GM12878 (cell line): ENCODE measurements at regions not wholly inside any gene's neighbourhood (a gene's known extent, or its start where the extent isn't known, plus 50 kb on each side); places are given as distances from the start of the nearest gene placed in this dataset.

Experiments used
- ATAC-seq: fragments of 200-7000 bp; cut with Tn5 transposase; 3 replicates; pipeline ENCODE4 v1.9.1; 2020; ENCODE audit warnings: mild to moderate bottlenecking, moderate library complexity
- BruUV-seq: library from RNA; stranded (reverse); fragments of 400-500 nt; replicated peaks from 2 replicates; lab custom pipeline; 2021; lab: Mats Ljungman, UMichigan
- CTCF ChIA-PET: fragments of 300-600 bp; sonication (Branson Sonifier 250); formaldehyde crosslinking; extraction: SDS; loops from one replicate; lab custom pipeline; 2021; ENCODE audit warnings: inconsistent platforms; lab: Yijun Ruan, JAX
- POLR2A ChIA-PET: fragments of 350-600 bp; formaldehyde crosslinking; extraction: SDS; loops from one replicate; lab custom pipeline; 2021; ENCODE audit warnings: inconsistent platforms; lab: Charles Lee
- RAD21 ChIA-PET: fragments of 300-600 bp; sonication (Branson Sonifier 250); formaldehyde crosslinking; loops from one replicate; lab custom pipeline; 2023; ENCODE audit warnings: antibody characterized with exemption; ENCODE audit not compliant: unreplicated experiment; lab: Charles Lee
- SMC1A ChIA-PET: fragments of 300-600 bp; sonication (Branson Sonifier 250); formaldehyde crosslinking; loops from one replicate; lab custom pipeline; 2023; ENCODE audit not compliant: unreplicated experiment, uncharacterized antibody; lab: Charles Lee
- DNase-seq: peaks from one replicate; pipeline ENCODE4 v3.0.0-alpha.2; 2011; ENCODE audit warnings: low read depth, low spot score
- FAIRE-seq: peaks from 3 replicates; lab custom pipeline; 2011; peaks lifted over from hg19 to GRCh38; lab: Jason Lieb, UNC
- H2AFZ ChIP-seq: 2 replicates; pipeline ENCODE4 v1.6.0; 2011; ENCODE audit warnings: low read depth, low read length, control low read depth; ENCODE audit not compliant: control insufficient read depth
- H3K27ac ChIP-seq: 2 replicates; pipeline ENCODE4 v1.5.1; 2011; ENCODE audit warnings: control low read depth; ENCODE audit not compliant: control insufficient read depth, insufficient read depth
- H3K27me3 ChIP-seq, 2 experiments: replicated peaks in 1 of 2; 2 replicates each; pipeline versions ENCODE4 v1.6.0 to v1.6.1; 2011; ENCODE audit warnings: low read length in 1 of 2; ENCODE audit not compliant: control insufficient read depth in 2 of 2, insufficient read depth in 2 of 2
- H3K36me3 ChIP-seq, 2 experiments: 2 replicates each; pipeline ENCODE4 v1.5.1; 2011; ENCODE audit warnings: low read length in 1 of 2; ENCODE audit not compliant: control insufficient read depth in 2 of 2, insufficient read depth in 2 of 2
- H3K4me1 ChIP-seq: 2 replicates; pipeline ENCODE4 v1.6.1; 2011; ENCODE audit warnings: mild to moderate bottlenecking, low read length, moderate library complexity, mixed read lengths; ENCODE audit not compliant: control insufficient read depth, insufficient read depth
- H3K4me2 ChIP-seq: 2 replicates; pipeline ENCODE4 v1.6.0; 2011; ENCODE audit warnings: control low read depth; ENCODE audit not compliant: control insufficient read depth, insufficient read depth
- H3K4me3 ChIP-seq: fragments of 200-600 bp; sonication (generic); 2 replicates; pipeline ENCODE4 v1.5.1; 2016
- H3K79me2 ChIP-seq: 2 replicates; pipeline ENCODE4 v1.6.0; 2011; ENCODE audit warnings: low read length; ENCODE audit not compliant: control insufficient read depth, insufficient read depth
- H3K9ac ChIP-seq: 2 replicates; pipeline ENCODE4 v1.8.0; 2011; ENCODE audit warnings: low read length, control low read depth, mixed read lengths; ENCODE audit not compliant: control insufficient read depth, insufficient read depth
- H3K9me3 ChIP-seq: replicated peaks from 3 replicates; pipeline ENCODE4 v1.5.1; 2011; ENCODE audit warnings: mild to moderate bottlenecking, low read length; ENCODE audit not compliant: control insufficient read depth, insufficient read depth
- H4K20me1 ChIP-seq: 2 replicates; pipeline ENCODE4 v1.6.0; 2011; ENCODE audit not compliant: control insufficient read depth, insufficient read depth
- ATF3 ChIP-seq: IDR thresholded peaks from 2 replicates; pipeline ENCODE4 v1.6.1; 2011; ENCODE audit warnings: low read depth, mild to moderate bottlenecking, low read length, moderate library complexity, borderline replicate concordance; ENCODE audit errors: extremely low read depth
- CHD1 ChIP-seq: IDR thresholded peaks from 2 replicates; pipeline ENCODE4 v1.6.1; 2012; ENCODE audit warnings: low read depth, low read length, improper control_type of control experiment
- KAT2A ChIP-seq: conservative IDR thresholded peaks from 2 replicates; pipeline ENCODE4 v1.6.1; 2011; ENCODE audit warnings: low read depth, low read length; ENCODE audit not compliant: control insufficient read depth
- MAX ChIP-seq: IDR thresholded peaks from 2 replicates; pipeline ENCODE4 v1.6.1; 2012; ENCODE audit warnings: low read depth, low read length, improper control_type of control experiment
- MTA3 ChIP-seq: IDR thresholded peaks from 2 replicates; pipeline ENCODE4 v1.6.1; 2012; ENCODE audit warnings: low read length, inconsistent platforms, borderline replicate concordance
- NFXL1 ChIP-seq: fragments of 450-650 bp; IDR thresholded peaks from 2 replicates; pipeline ENCODE4 v1.6.1; 2017; ENCODE audit warnings: antibody characterized with exemption, mild to moderate bottlenecking, borderline replicate concordance
- NR2C1 ChIP-seq: fragments of 450-650 bp; IDR thresholded peaks from 2 replicates; pipeline ENCODE4 v1.6.1; 2017; ENCODE audit warnings: antibody characterized with exemption, mild to moderate bottlenecking, moderate library complexity
- RBBP5 ChIP-seq: fragments of 200-600 bp; sonication (generic); conservative IDR thresholded peaks from 2 replicates; pipeline ENCODE4 v1.6.1; 2016
- SPI1 ChIP-seq: IDR thresholded peaks from 2 replicates; pipeline ENCODE4 v1.6.1; 2011; ENCODE audit warnings: low read depth, mild to moderate bottlenecking, low read length, moderate library complexity, borderline replicate concordance; ENCODE audit not compliant: insufficient read depth
- TCF7 ChIP-seq: IDR thresholded peaks from 2 replicates; pipeline ENCODE4 v1.6.1; 2014; ENCODE audit warnings: antibody characterized with exemption, borderline replicate concordance
- WGBS: methylation state at CpG from one replicate; pipeline ENCODE4 v1.1.6; 2016; ENCODE audit warnings: low lambda C conversion rate; ENCODE audit not compliant: insufficient replicate concordance, insufficient coverage; ENCODE audit errors: missing lambda C conversion rate; 5-methylcytosine and 5-hydroxymethylcytosine counted together
- in situ Hi-C: fragments of 300-500 bp; cut with MboI; formaldehyde crosslinking; loops from 9 replicates; pipeline ENCODE4 v1.14.3; 2018; ENCODE audit warnings: mixed read lengths
- intact Hi-C: fragments of 100-400 bp; cut with micrococcal nuclease; formaldehyde crosslinking; loops from one replicate; pipeline ENCODE4 v1.14.2; 2022; ENCODE audit not compliant: unreplicated experiment
- TF ChIP-seq, protein P1 (sequence below): fragments of 450-650 bp; formaldehyde crosslinking; IDR thresholded peaks from 2 replicates; pipeline ENCODE4 v1.4.0; 2020; ENCODE audit warnings: mild to moderate bottlenecking, moderate library complexity
- TF ChIP-seq, protein P2 (sequence below): IDR thresholded peaks from 2 replicates; pipeline ENCODE4 v1.6.1; 2011; ENCODE audit warnings: low read depth, low read length, improper control_type of control experiment, borderline replicate concordance

GRCh38 chr22:34370711-34371110 lies 450.4 kb upstream of the LARGE1 start (continued):
- TF ChIP-seq RBBP5 = no peak
- TF ChIP-seq KAT2A = no peak
- no peak for TF ChIP-seq MAX
- TF ChIP-seq, all 136 proteins: peak for 0

DNA sequence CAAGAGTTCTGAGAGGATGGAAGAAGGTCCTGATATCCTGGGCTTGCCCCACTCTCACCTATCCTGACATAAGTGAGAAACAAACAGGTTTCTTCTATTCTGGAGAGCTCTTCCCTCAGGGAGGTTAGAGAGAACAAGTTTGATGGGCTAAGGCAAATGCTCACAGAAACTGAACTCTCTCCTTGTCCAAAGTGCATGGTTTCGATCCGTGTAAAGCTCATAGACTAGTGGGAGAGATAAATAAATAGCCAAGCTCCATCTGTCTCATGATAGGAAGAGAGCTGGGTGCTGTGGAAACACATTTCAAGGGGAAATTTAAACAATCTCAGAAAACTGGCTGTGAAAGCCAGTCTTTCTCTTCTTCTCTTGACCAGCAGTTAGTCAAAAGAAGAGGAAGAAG lies 459.5 kb upstream of the LARGE1 start:
- H3K9me3 ChIP-seq = no peaks in the 10 kb centered on the region; the same call in 2 of the 3 replicates
- no peaks in the 10 kb centered on the region for H3K36me3 ChIP-seq
- in situ Hi-C loops = no loop called here
- H2AFZ ChIP-seq = no peak overlapping the region
- SMC1A ChIA-PET = no interaction called here
- no peak overlapping the region for H3K4me3 ChIP-seq
- WGBS = 0% methylated on average over 2 of the region's 2 CpGs
- no peak overlapping the region for H3K4me2 ChIP-seq
- FAIRE-seq (no peak), DNase-seq (no peak), ATAC-seq (no peak)
- H3K27me3 ChIP-seq = no peaks in the 10 kb centered on the region
- RAD21 ChIA-PET = no interaction called here
- no peak overlapping the region for H3K9ac ChIP-seq
- TF ChIP-seq, protein P1, sequence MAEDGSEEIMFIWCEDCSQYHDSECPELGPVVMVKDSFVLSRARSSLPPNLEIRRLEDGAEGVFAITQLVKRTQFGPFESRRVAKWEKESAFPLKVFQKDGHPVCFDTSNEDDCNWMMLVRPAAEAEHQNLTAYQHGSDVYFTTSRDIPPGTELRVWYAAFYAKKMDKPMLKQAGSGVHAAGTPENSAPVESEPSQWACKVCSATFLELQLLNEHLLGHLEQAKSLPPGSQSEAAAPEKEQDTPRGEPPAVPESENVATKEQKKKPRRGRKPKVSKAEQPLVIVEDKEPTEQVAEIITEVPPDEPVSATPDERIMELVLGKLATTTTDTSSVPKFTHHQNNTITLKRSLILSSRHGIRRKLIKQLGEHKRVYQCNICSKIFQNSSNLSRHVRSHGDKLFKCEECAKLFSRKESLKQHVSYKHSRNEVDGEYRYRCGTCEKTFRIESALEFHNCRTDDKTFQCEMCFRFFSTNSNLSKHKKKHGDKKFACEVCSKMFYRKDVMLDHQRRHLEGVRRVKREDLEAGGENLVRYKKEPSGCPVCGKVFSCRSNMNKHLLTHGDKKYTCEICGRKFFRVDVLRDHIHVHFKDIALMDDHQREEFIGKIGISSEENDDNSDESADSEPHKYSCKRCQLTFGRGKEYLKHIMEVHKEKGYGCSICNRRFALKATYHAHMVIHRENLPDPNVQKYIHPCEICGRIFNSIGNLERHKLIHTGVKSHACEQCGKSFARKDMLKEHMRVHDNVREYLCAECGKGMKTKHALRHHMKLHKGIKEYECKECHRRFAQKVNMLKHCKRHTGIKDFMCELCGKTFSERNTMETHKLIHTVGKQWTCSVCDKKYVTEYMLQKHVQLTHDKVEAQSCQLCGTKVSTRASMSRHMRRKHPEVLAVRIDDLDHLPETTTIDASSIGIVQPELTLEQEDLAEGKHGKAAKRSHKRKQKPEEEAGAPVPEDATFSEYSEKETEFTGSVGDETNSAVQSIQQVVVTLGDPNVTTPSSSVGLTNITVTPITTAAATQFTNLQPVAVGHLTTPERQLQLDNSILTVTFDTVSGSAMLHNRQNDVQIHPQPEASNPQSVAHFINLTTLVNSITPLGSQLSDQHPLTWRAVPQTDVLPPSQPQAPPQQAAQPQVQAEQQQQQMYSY (CRISPR knock-in tag) = no peak
- no peak for TF ChIP-seq NFXL1
- no peak for TF ChIP-seq NR2C1
- no peak for TF ChIP-seq MTA3
- no peak for TF ChIP-seq ATF3
- TF ChIP-seq, protein P2, sequence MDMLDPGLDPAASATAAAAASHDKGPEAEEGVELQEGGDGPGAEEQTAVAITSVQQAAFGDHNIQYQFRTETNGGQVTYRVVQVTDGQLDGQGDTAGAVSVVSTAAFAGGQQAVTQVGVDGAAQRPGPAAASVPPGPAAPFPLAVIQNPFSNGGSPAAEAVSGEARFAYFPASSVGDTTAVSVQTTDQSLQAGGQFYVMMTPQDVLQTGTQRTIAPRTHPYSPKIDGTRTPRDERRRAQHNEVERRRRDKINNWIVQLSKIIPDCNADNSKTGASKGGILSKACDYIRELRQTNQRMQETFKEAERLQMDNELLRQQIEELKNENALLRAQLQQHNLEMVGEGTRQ = no peak
- TF ChIP-seq SPI1 = no peak
- TF ChIP-seq TCF7 = no peak
- no peak for TF ChIP-seq CHD1
- TF ChIP-seq, all 136 proteins: peak for 0
- BruUV-seq = no TSS peak
- no peaks in the 10 kb centered on the region for H3K79me2 ChIP-seq
- POLR2A ChIA-PET = no interaction called here
- no peak overlapping the region for H3K27ac ChIP-seq
- intact Hi-C loops = no loop called here
- CTCF ChIA-PET = interaction anchor here (0.5 kb wide), 1 partner anchor 10 kb away, joined by 3 read pairs; no protein-coding TSS in a partner anchor
- no peaks in the 10 kb centered on the region for H3K4me1 ChIP-seq
- no peaks in the 10 kb centered on the region for H4K20me1 ChIP-seq
